HEK293T (cell line): ENCODE measurements at regions not wholly inside any gene's neighbourhood (a gene's known extent, or its start where the extent isn't known, plus 50 kb on each side); places are given as distances from the start of the nearest gene placed in this dataset.
"Not testable (repeated sequence)": the region's sequence is repeated elsewhere in the genome, so short reads cannot be mapped to it uniquely, and the experiment has no call there.

Source experiments
- CTCF ChIA-PET: fragments of 350-600 bp; formaldehyde crosslinking; extraction: SDS; loops from one replicate; lab custom pipeline; 2021; ENCODE audit warnings: antibody characterized with exemption, inconsistent platforms; lab: Yijun Ruan, JAX
- POLR2A ChIA-PET: fragments of 350-600 bp; formaldehyde crosslinking; extraction: SDS; loops from one replicate; lab custom pipeline; 2020; ENCODE audit warnings: antibody characterized with exemption, inconsistent platforms; lab: Yijun Ruan, JAX
- DNase-seq: peaks from one replicate; pipeline ENCODE4 v3.0.0; 2012; ENCODE audit warnings: mixed read lengths; ENCODE audit errors: extremely low spot score
- ARNT ChIP-seq: fragments of 450-650 bp; IDR thresholded peaks from 2 replicates; pipeline ENCODE4 v1.6.1; 2017; ENCODE audit warnings: mild to moderate bottlenecking
- BHLHE40 ChIP-seq: fragments of 450-650 bp; IDR thresholded peaks from 2 replicates; pipeline ENCODE4 v1.6.1; 2016; ENCODE audit warnings: mild to moderate bottlenecking, moderate library complexity, borderline replicate concordance
- CTBP1 ChIP-seq: fragments of 450-650 bp; IDR thresholded peaks from 2 replicates; pipeline ENCODE4 v1.6.1; 2016; ENCODE audit warnings: borderline replicate concordance
- ELF4 ChIP-seq: fragments of 450-650 bp; IDR thresholded peaks from 2 replicates; pipeline ENCODE4 v1.6.1; 2017; ENCODE audit warnings: antibody characterized with exemption
- FOXA1 ChIP-seq: fragments of 450-650 bp; IDR thresholded peaks from 2 replicates; pipeline ENCODE4 v1.6.1; 2016; ENCODE audit warnings: mild to moderate bottlenecking
- FOXK2 ChIP-seq: fragments of 450-650 bp; IDR thresholded peaks from 2 replicates; pipeline ENCODE4 v1.6.1; 2016; ENCODE audit warnings: mild to moderate bottlenecking
- FOXM1 ChIP-seq: fragments of 450-650 bp; IDR thresholded peaks from 2 replicates; pipeline ENCODE4 v1.6.1; 2017; ENCODE audit warnings: mild to moderate bottlenecking, borderline replicate concordance
- HDGF ChIP-seq: fragments of 450-650 bp; IDR thresholded peaks from 2 replicates; pipeline ENCODE4 v1.6.1; 2017; ENCODE audit warnings: antibody characterized with exemption, borderline replicate concordance
- L3MBTL2 ChIP-seq: fragments of 450-650 bp; conservative IDR thresholded peaks from 2 replicates; pipeline ENCODE4 v1.6.1; 2016; ENCODE audit warnings: mild to moderate bottlenecking
- LEF1 ChIP-seq: fragments of 450-650 bp; IDR thresholded peaks from 2 replicates; pipeline ENCODE4 v1.6.1; 2017; ENCODE audit warnings: mild to moderate bottlenecking, borderline replicate concordance
- NFRKB ChIP-seq: fragments of 450-650 bp; IDR thresholded peaks from 2 replicates; pipeline ENCODE4 v1.6.1; 2016; ENCODE audit warnings: mild to moderate bottlenecking, moderate library complexity
- PKNOX1 ChIP-seq: fragments of 450-650 bp; IDR thresholded peaks from 2 replicates; pipeline ENCODE4 v1.6.1; 2016
- SP1 ChIP-seq: fragments of 450-650 bp; IDR thresholded peaks from 2 replicates; pipeline ENCODE4 v1.6.1; 2017
- SUZ12 ChIP-seq: fragments of 450-650 bp; IDR thresholded peaks from 2 replicates; pipeline ENCODE4 v1.6.1; 2016; ENCODE audit warnings: mild to moderate bottlenecking
- TARDBP ChIP-seq: fragments of 450-650 bp; IDR thresholded peaks from 2 replicates; pipeline ENCODE4 v1.6.1; 2016
- ZNF384 ChIP-seq: fragments of 450-650 bp; IDR thresholded peaks from 2 replicates; pipeline ENCODE4 v1.6.1; 2016

GRCh38 chr12:73585136-73585535, 952.5 kb upstream of the ATXN7L3B start:
- ChIA-PET CTCF (no interaction called here), POLR2A (no interaction called here)
- DNase-seq, result no peak
- TF ChIP-seq FOXM1 (no peak), FOXA1 (no peak), HDGF (no peak), L3MBTL2 (no peak), SUZ12 (no peak), ARNT (no peak), CTBP1 (no peak), SP1 (no peak), TARDBP (no peak), LEF1 (no peak), ELF4 (no peak), FOXK2 (no peak), NFRKB (no peak), ZNF384 (no peak), PKNOX1 (no peak), BHLHE40 (no peak)

GRCh38 chr12:73589220-73589619, 948.4 kb upstream of the ATXN7L3B start:
- TF ChIP-seq SUZ12 (no peak), FOXA1 (no peak), ARNT (no peak), BHLHE40 (no peak), HDGF (no peak), SP1 (no peak), CTBP1 (no peak), TARDBP (no peak), FOXK2 (no peak), L3MBTL2 (no peak), ELF4 (no peak), FOXM1 (no peak), PKNOX1 (no peak), ZNF384 (no peak), NFRKB (no peak), LEF1 (no peak)
- ChIA-PET POLR2A (no interaction called here), CTCF (no interaction called here)
- no peak for DNase-seq

DNA sequence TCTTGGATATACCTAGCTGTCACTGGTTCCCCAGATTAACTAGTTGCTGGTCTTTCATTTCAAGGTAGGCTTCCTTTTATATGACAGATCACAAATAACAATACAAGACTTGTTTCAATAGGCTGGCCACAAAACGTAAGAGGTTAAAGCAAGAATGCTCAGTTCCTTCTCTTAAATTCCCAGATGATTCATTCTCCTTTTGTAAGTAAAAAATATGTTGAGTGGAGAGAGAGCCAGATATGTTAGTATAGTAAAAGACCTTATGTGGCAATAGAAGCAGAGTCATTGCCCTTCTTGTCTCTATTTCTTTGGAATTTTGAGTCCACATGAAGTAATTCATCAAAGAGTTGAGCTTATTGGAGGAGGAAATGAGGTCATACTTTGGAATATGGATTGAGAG, 939.0 kb upstream of the ATXN7L3B start:
- no peak for DNase-seq
- POLR2A ChIA-PET, result no interaction called here
- CTCF ChIA-PET, result no interaction called here
- TF ChIP-seq CTBP1, result no peak
- no peak for TF ChIP-seq BHLHE40
- no peak for TF ChIP-seq SP1
- no peak for TF ChIP-seq HDGF
- no peak for TF ChIP-seq ELF4
- TF ChIP-seq ARNT, result no peak

DNA sequence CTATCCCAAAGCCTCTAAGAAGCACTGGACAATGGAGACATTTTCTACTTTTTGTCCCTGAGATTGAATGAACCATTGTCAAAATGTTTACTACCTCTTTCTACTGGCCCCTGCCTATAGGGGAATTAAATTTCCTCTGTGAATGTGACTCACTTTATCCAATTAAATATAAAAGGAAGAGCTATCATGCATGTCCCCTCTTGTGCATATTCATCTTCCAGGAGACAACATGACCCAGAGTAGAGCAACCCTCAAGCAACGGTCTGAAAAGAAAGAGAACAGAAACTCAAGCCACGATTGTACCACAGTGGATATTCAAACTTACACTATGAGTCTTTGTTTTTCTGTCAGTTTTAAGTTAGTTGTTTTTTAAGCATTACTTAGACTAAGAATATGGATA, 938.4 kb upstream of the ATXN7L3B start:
- TF ChIP-seq ELF4 (no peak), LEF1 (no peak), TARDBP (no peak), ARNT (no peak), SP1 (no peak), FOXM1 (no peak), SUZ12 (no peak), HDGF (no peak), FOXA1 (no peak), PKNOX1 (no peak), NFRKB (no peak), ZNF384 (no peak), FOXK2 (no peak), BHLHE40 (no peak), L3MBTL2 (no peak), CTBP1 (no peak)
- CTCF ChIA-PET, result no interaction called here

GRCh38 chr12:73605925-73606324, 931.7 kb upstream of the ATXN7L3B start:
- DNase-seq, POLR2A ChIA-PET: not testable (repeated sequence)
- CTCF ChIA-PET, result interaction anchor here (0.6 kb wide), 1 partner anchor 581 kb away, joined by 6 read pairs; no protein-coding TSS in a partner anchor

More for the DNA sequence above, 938.4 kb upstream of the ATXN7L3B start:
- POLR2A ChIA-PET, result no interaction called here
- DNase-seq, result no peak

- TF ChIP-seq PKNOX1 (peak; percentile 42; the same call in 1 of the 2 replicates), ZNF384 (no peak)
- ChIA-PET POLR2A (no interaction called here), CTCF (no interaction called here)
- DNase-seq, result no peak
Measured at GRCh38 chr12:73612551-73612950, 925.1 kb upstream of the ATXN7L3B start.
